Hematopoietic multipotent progenitor cell treated with erythropoietin and hydrocortisone succinate and interleukin-3 and kit ligand, for 15 days (in vitro differentiated cells): ENCODE measurements at regions not wholly inside any gene's neighbourhood (a gene's known extent, or its start where the extent isn't known, plus 50 kb on each side); places are given as distances from the start of the nearest gene placed in this dataset.

Experiments
- DNase-seq: peaks from one replicate; pipeline ENCODE4 v3.0.0-alpha.2; 2015; ENCODE audit warnings: low spot score

DNA sequence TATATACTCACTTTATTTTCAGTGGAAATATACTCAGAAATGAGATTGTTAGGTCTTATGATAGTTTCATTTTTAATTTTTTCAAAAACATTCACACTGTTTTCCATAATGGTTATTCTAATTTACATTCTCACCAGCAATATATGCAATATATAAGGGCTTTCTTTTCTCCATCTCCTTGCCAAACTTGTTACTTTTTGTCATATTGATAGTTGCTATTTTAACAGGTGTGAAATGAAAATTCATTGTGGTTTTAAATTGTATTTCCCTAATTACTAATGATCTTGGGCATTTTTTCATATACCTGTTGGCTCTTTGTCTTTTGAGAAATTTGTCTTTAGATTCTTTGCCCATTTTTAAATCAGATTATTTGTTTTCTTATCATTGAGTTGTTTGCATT is 325.2 kb downstream of the DIPK2A start:
- DNase-seq = no peak

DNA sequence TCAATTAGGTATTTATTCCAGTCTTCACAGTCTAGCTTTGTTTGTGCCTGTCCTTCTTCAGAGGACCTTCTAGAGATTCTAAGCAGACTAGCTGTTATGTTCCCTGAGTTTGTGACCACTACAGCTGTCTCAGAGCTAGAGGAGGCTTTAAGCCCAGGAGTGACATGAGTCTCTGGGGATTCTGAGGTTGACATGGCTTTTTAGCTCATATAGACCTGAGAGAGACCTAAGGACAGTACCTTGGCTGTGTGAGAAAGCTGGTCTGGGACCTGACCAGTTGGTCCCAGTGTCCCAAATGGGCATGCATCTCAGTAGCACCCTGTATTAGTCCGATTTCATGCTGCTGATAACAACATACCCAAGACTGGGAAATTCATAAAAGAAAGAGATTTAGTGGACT is 330.2 kb downstream of the DIPK2A start:
- no peak for DNase-seq

DNA sequence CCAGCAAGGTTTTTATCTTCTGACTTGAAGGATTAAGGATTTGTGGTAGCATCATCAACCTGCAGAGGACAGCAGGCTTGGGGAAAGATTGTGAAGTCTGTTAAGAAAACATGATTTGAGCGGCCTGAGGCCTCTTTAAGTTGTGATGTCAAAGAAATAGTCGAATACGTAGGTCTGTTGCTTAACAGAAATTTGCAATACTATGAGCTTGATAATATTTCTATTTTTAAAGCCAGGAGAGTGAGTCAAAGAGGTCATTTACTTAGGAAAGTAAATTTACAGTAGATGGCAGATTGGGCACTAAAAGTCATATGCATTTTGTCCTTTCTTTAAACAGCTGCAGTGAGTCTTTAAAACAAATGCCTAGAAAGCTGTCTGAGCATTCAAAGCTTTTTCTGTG is 336.3 kb downstream of the DIPK2A start:
- no peak for DNase-seq

DNA sequence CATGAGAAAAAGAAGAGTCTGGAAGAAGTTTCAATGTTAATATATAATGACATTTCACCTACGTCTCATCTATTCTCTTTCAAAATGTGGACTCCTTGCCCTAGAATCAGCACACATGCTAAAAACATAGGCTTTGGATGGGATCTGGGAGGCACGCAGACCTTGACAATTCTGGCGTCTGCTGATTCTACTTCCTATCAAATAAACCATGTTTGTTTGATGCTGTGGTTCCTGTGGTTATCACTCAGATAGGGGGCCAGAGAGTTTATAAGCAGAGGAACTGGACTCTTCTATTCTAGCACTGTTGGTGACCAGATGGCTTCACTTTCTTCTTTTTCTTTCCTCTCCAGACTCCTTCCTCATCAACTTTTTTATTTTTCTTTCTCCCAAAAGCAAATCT is 336.8 kb downstream of the DIPK2A start:
- no peak for DNase-seq

DNA sequence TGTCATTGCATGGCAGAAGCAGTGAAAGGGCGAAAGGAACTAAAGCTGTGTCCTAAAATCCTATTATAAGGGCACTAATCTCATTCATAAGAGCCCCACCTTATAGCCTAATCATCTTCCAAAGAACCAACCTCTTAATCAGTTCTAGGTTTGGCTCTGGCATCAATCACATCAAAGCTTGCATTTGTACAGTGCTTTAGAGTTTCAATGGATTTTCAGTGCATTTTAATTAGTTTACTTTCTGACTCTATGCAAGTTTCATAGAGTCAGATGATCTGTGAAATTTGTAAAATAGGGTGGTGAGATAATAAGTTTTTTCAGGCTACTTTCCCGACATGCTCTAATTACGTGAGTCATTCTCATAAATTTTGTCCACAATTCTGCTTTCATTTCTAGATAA is 341.1 kb downstream of the DIPK2A start:
- no peak for DNase-seq

DNA sequence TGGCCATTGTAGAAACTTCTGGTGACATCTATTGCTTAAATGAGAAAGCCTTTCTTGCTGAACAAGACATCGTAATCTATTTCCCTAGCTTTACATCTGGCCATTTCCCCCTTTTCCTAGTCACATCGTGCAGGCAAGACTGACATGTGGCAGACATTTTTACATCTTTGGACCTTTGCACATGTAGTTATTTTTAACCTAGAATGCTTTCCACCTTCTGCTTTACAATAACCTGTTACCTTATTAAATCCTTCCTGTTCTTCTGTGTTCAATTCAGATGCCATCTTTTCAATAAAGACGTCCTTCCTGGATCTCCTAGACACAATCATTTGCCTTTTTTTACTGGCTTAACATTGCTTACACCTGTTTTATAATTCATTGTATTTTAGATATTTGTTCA is 343.3 kb downstream of the DIPK2A start:
- DNase-seq = no peak

DNA sequence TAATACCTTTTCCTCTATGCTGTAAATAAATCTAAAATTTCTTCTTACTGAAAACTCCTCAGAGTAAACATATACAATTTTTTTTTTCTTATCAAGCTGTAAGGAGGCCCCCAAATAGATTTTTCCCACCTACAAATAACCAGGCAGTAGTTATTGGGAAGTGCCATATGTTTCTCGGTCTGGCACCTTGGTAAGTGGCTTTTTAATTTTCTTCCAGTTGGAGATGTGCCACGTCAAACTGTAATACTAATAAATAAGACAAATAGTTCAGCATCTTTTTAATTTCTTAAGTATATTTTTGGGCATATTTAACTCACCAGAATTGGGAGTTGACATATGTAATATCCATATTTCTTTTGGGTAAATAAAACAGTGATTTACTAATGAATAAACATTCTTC is 346.3 kb downstream of the DIPK2A start:
- no peak for DNase-seq

DNA sequence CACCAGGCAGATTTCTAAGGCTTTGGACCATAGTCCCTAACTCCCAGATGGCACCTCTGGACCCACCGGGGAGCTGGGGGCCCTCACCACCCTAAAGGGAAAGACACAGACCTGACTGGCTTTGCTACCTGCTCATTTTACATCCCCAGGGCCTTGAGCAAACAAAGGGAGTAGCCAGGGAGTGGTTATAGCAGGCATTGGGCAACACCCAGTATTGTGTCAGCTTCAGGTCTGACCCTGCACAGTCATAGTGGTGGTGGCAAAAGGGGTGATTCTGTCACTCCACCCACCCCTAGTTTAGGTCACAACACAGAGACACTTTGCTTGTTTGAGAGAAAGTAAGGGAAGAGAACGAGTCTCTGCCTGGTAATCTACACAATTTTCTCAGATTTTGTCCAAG is 352.5 kb downstream of the DIPK2A start:
- DNase-seq = no peak

DNA sequence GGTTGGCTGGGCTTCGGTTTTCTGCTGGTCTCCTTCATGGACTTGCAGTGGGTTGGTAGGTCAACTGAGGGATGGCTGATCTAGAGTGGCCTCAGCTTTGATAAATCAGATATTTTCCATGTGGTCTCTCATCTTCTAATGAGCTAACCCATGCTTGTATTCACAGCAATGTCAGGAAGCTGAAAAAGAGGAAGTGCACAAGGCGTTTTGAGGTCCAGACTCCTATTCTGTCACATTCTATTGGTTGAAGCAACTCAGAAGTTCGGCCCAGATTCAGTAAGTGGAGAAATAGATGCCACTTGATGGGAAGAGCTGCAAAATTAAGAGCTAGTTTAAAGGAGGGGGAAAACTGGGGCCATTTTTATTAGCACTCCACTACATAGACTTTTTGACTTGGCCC is 361.2 kb downstream of the DIPK2A start:
- DNase-seq = no peak

DNA sequence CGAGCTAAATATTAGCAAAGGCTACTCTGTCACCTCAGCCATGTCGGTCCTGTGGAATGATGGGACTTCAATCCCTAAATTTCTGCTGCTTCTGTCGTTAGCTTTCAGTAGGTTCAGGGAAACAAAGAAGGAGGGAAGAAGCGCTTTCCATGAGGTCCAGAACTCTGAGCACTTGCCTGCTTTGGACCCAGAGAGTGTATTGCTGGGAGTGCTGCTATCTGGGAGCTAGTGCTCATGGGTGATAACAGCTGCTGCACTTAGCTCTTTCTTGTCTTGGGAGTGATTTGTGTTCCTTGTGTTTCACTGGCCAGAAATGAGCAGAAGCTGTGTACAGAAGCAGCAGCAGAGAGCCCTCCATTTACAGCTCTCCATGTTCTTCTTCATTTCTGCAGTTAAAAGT is 369.8 kb downstream of the DIPK2A start:
- DNase-seq = no peak

DNA sequence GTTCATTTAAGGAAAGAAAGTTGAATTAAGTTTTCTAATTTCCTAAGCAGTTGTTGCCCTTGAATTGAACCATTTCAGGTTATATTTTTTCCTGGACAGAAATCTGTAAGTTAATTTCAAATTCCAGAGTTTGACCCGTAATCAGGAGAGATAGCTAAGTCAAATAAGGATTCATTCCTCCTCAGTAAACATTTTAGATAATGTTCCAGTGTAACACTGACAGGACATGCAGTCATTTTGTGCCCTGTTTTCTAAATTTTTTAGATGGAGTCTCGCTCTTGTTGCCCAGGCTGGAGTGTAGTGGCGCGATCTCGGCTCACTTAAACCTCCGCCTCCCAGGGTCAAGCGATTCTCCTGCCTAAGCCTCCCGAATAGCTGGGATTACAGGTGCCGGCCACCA is 371.7 kb downstream of the DIPK2A start:
- DNase-seq = no peak

DNA sequence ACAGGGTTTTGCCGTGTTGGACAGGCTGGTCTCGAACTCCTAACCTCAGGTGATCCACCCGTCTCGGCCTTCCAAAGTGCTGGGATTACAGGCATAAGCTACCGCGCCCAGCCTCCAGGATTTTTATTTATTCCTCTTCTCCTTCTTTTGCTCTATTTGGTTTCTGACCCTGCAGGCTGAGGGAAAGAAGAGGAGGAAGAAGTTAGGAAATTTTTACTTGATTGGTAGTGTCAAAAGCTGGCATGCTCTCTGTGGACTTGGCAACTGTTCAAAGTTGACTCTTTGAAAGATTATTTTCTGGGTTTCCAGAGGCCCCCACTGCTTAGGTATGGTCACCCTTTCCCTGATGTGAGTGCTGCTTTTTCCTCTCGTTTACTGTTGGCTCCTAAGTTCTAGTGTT is 372.2 kb downstream of the DIPK2A start:
- DNase-seq = no peak

DNA sequence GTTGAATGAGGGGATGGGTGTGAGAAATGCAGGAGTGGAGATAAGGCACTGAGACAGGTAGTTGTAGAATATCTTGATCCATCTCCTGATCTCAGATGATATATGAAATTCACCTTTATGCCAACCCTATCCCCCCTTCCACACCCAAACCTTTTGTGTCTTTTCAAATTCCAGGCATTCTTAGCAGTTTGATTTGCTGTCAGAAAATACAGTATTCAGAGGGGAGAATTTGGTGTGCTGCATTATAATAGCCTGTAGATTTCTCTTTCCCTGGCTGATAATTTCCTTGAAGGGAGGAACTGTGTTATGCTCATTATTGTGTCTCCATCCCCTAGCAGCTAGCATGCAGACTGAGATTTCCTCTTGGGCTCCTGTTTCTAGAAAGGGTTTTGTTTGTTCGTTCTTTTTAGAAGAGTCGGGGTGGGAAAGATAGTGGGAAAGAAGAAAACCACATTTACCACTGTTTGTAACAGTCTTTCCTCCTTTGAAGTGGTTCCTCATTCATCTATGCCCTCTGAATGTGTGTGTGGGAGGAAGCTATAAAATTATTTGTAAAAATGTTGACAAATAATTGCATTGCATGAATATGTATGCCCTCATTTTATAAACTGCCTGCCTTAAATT is 373.4 kb downstream of the DIPK2A start:
- DNase-seq = no peak

DNA sequence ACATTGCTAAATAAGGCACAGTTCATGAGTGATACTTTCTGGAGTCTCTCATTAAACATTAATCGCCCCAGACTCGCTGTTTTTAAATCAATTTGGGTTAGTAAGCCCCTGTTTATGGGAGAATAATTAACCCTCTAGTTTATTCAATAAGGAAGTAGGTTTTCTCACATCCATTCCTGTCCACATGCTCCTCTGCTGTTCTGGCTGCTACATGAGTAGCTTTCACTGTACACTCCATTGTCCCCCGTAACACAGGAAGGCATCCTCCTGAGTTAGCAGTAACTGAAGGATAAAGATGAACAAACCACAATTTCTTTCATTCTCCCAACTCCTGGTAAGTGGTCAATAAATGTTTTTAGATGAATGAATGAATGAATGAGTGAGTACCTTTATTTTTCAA is 378.5 kb downstream of the DIPK2A start:
- DNase-seq = no peak

DNA sequence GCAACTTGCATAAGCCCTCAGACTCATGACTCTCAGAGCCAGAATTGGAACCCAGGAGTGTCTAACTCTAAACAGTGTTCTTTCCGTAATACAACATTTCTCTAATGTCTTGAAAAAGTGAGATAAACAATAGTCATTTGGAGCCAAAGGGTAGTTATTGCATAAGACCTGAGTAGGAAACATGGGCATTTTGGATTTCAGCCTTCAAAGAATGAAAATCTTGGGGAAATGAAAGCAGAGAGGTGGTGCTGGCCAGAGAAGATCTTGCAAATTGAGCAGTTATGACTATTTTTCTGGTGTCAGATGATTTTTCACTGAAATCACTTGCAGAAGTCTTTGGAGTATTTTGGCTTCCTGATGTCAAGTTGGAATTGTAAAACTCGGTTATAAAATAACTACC is 379.4 kb downstream of the DIPK2A start:
- no peak for DNase-seq

DNA sequence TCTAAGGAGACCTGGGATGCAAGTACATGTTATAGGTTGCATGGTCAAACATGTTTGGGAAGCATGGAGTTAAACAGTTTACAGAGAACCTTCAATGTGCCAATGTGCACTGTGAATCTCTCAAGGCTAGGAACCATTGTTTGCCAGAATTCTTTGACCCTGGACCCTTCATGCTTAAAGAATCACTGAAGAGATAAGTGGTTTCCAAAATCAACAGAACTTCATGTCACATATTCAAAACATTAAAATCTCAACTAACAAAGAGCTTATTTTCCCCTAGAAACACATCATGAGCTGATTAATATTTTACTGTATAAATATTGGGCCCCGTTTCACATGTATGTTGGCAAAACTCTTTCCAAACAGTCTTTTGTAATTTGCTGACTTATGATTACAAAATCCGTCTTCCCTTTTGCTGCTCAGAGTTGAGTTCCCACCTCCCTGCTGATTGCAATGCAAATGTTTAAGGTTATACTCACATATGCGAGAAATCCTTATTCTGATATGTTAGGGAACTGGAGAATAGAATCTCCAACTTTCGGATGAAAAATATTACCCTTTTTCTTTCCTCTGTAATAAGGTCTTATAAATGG is 380.2 kb downstream of the DIPK2A start:
- DNase-seq = no peak

DNA sequence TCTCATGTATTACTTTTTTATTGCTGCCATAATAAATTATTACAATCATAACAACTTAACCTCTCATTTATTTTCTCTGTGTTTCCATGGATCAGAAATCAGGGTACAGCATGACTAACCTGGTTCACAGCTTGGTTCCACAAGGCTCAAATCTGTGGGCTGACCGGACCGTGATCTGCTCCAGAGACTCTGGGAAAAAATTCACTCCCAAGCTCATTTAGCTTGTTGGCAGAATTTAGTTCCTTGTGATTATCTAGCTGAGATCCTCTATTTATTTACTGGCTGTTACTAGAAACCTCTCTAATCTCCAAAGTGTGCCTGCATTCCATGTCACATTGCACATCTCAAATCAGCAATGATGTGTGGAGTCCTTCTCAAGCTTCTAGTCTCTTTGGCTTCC is 386.6 kb downstream of the DIPK2A start:
- no peak for DNase-seq

DNA sequence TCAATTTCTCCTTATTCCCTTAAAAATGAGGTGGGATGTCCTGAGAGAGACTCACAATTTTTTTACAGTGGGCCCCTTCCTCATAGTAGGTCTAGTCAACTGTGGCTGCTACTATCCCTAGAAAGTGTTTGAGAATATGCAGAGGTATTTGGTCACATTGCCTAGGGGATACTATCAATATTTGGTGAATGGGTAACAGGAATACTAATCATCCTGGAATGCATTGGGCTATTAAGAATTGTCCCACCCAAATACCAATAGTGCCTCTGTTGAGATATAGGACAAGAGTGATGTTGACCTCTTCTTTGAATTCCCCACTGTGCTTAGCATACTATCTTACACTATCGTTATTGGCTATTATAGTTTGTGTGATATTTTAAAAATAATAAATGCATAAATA is 389.4 kb downstream of the DIPK2A start:
- no peak for DNase-seq

DNA sequence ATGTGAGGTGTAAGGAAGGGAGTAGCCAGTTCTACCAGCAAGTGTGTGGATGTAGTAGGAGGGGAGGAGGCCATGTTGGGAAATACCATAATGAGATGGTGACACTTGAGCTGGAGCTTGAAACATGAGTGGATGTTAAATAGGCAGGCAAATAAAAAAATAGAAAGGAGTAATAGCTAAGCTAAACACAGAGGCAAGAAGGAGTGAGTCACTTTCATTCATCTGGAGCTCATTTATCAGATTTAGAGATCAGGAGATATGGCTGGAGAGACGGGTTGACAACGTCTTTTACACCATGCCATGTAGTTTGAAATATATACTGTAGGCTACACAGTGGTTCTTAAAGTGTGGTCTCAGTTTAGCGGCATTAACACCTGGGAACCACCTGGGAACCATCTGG is 390.5 kb downstream of the DIPK2A start:
- no peak for DNase-seq

DNA sequence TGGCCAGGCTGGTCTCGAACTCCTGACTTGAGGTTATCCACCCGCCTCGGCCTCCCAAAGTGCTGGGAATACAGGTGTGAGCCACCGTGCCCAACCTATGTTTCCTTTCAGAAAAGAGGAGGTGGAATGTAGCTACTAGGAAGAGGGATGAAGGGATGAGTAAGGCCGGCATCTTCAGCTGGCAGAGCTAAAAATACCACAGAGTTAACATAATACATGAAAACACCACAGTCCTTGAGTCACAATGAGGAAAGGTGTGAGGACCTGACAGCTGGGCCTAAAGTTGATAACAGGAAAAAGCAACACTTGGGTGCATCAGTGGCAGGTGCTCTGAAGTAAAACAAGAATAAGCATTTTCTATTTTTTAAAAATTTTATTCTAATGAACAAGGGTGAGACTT is 392.2 kb downstream of the DIPK2A start:
- no peak for DNase-seq

DNA sequence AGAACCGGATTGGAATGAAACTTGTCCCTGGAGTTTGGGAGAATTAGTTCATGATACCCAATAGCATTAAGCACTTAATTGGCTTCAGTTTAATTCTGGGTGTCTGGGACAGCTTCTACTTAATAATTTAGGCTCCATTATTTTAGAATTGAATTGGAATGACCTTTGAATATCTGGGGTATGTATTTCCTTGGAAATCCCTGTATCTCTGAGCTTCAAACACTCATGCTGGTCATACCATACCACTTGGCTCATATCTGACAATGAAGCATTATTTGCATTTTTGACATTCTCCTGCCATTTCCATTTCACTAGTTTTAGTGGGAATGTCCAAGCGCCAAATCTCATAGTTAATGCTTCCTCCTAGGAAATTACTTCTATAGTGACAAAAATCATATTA is 393.1 kb downstream of the DIPK2A start:
- no peak for DNase-seq

DNA sequence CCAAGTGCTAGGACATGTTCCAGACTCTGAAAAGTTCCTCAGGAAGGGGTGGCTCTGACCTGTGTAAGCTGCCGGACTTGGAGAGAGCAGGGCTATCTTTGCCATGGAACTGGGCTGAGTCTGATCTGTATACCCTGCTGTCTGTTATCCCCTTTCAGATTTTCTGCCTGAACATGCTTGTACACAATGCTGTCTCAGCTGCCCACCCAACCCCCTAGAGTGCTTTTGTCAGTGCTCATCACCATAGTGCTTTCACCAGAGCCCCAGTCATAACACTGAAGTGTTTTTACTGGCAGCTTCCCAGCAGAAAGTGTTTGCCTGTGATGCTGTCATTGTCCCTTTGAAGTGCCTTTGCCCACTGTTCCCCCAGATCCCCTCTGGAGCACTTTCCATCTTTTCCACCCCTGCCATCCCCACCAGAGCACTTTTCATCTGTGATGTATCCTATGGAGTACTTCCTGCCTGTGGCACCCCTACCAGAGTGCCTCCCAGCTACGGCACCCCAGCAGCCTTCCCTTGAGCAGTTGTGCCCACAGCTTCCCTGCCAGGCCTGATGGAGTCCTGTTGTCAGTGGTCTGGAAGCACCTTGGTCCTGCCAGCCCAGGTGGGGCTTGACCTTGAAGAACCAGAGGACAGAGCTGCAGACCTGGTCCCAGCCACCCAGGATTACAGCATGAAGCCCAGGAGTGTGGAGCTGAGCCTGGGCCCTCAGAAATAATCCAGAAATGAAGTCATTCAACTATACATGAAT is 397.7 kb downstream of the DIPK2A start:
- no peak for DNase-seq

DNA sequence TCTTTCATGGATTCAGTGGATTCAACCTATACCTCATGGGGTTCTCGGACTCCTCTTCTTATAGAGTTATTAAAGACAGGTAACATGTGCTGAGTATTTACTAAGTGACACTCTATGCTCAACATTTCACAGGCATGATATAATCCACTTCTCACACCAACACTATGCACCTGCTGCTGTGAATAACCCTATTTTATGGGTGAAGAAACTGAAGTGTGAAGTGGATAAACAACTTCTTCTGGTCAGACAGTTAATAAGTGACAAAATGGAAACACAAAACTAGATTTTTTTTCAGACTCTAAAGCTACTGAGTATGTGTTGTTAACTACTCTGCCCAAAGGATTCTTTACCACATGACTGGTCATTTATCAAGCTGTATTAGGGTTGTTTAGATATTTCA is 403.5 kb downstream of the DIPK2A start:
- no peak for DNase-seq

DNA sequence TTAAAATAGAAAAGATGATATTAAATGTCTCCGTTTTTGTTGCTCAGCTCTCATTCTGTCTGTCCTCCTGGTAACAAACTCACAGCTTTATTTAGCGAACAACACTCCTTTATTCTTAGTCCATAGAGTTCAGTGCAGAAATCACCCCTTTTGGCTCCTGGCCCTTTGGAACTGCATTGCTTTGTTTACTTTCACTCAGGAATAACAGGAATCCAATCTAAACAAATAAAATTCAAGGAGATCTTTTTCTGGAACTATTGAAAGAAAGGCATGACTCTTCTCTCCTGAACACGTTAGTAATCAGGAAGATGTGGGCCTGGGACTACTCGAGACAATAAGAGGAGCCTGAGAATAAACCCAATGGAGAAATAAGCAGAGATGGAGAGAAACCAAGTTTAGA is 409.2 kb downstream of the DIPK2A start:
- no peak for DNase-seq
